Ishikawa (cell line): ENCODE measurements at regions not wholly inside any gene's neighbourhood (a gene's known extent, or its start where the extent isn't known, plus 50 kb on each side); places are given as distances from the start of the nearest gene placed in this dataset.

Source experiments
- CEBPB ChIP-seq: IDR thresholded peaks from 2 replicates; pipeline ENCODE4 v1.6.1; 2012
- CREB1 ChIP-seq: IDR thresholded peaks from 2 replicates; pipeline ENCODE4 v1.6.1; 2012; ENCODE audit warnings: low read depth
- EGR1 ChIP-seq: IDR thresholded peaks from 2 replicates; pipeline ENCODE4 v1.6.1; 2012
- EP300 ChIP-seq: IDR thresholded peaks from 2 replicates; pipeline ENCODE4 v1.6.1; 2012; ENCODE audit warnings: borderline replicate concordance
- FOXM1 ChIP-seq: IDR thresholded peaks from 2 replicates; pipeline ENCODE4 v1.6.1; 2012; ENCODE audit warnings: low read depth, borderline replicate concordance
- MAX ChIP-seq: IDR thresholded peaks from 2 replicates; pipeline ENCODE4 v1.6.1; 2012
- NFIC ChIP-seq: IDR thresholded peaks from 2 replicates; pipeline ENCODE4 v1.6.1; 2012
- RAD21 ChIP-seq: IDR thresholded peaks from 2 replicates; pipeline ENCODE4 v1.6.1; 2012; ENCODE audit warnings: low read depth
- REST ChIP-seq: IDR thresholded peaks from 2 replicates; pipeline ENCODE4 v1.6.1; 2012; ENCODE audit warnings: low read depth, mild to moderate bottlenecking
- TAF1 ChIP-seq: IDR thresholded peaks from 2 replicates; pipeline ENCODE4 v1.6.1; 2012; ENCODE audit warnings: low read depth, mild to moderate bottlenecking
- TCF12 ChIP-seq: IDR thresholded peaks from 2 replicates; pipeline ENCODE4 v1.6.1; 2012; ENCODE audit warnings: low read depth
- TEAD4 ChIP-seq: IDR thresholded peaks from 2 replicates; pipeline ENCODE4 v1.6.1; 2012
- USF1 ChIP-seq: IDR thresholded peaks from 2 replicates; pipeline ENCODE4 v1.6.1; 2012
- YY1 ChIP-seq: IDR thresholded peaks from 2 replicates; pipeline ENCODE4 v1.6.1; 2012; ENCODE audit warnings: low read depth
- ZBTB7A ChIP-seq: IDR thresholded peaks from 2 replicates; pipeline ENCODE4 v1.6.1; 2012; ENCODE audit warnings: low read depth

GRCh38 chr12:18008642-18009041, 81.4 kb downstream of the RERGL start:
- TF ChIP-seq TCF12 (no peak), USF1 (no peak), RAD21 (no peak), TEAD4 (no peak), ZBTB7A (no peak), CREB1 (no peak), EP300 (no peak), CEBPB (no peak)

GRCh38 chr12:17999174-17999801, 90.7 kb downstream of the RERGL start:
- TF ChIP-seq YY1: no peak
- no peak for TF ChIP-seq TEAD4
- TF ChIP-seq EGR1: no peak
- no peak for TF ChIP-seq USF1
- no peak for TF ChIP-seq TCF12
- TF ChIP-seq REST: no peak
- TF ChIP-seq ZBTB7A: no peak
- TF ChIP-seq CREB1: no peak
- TF ChIP-seq FOXM1: no peak
- TF ChIP-seq EP300: no peak
- TF ChIP-seq RAD21: no peak
- no peak for TF ChIP-seq TAF1
- TF ChIP-seq CEBPB: no peak
- TF ChIP-seq MAX: no peak
- TF ChIP-seq NFIC: no peak

- no peak for TF ChIP-seq TAF1
- TF ChIP-seq EGR1: no peak
- no peak for TF ChIP-seq TCF12
- no peak for TF ChIP-seq FOXM1
- TF ChIP-seq ZBTB7A: no peak
- peak; percentile 84 for TF ChIP-seq RAD21
These were observed 97.9 kb downstream of the RERGL start for GRCh38 chr12:17992002-17992656.

GRCh38 chr12:17982556-17982955, 107.4 kb downstream of the RERGL start:
- TF ChIP-seq TCF12 (no peak), FOXM1 (no peak), USF1 (no peak), RAD21 (no peak), EP300 (no peak), EGR1 (no peak), MAX (no peak), CREB1 (no peak), CEBPB (no peak), NFIC (no peak), ZBTB7A (no peak), TAF1 (no peak), YY1 (no peak), TEAD4 (no peak), REST (no peak)

- no peak for TF ChIP-seq FOXM1
- TF ChIP-seq RAD21: peak; percentile 67
These were observed 113.8 kb downstream of the RERGL start for GRCh38 chr12:17976202-17976601.
